ENCODE measurements at regions not wholly inside any gene's neighbourhood (a gene's known extent, or its start where the extent isn't known, plus 50 kb on each side); places are given as distances from the start of the nearest gene placed in this dataset.

DNA sequence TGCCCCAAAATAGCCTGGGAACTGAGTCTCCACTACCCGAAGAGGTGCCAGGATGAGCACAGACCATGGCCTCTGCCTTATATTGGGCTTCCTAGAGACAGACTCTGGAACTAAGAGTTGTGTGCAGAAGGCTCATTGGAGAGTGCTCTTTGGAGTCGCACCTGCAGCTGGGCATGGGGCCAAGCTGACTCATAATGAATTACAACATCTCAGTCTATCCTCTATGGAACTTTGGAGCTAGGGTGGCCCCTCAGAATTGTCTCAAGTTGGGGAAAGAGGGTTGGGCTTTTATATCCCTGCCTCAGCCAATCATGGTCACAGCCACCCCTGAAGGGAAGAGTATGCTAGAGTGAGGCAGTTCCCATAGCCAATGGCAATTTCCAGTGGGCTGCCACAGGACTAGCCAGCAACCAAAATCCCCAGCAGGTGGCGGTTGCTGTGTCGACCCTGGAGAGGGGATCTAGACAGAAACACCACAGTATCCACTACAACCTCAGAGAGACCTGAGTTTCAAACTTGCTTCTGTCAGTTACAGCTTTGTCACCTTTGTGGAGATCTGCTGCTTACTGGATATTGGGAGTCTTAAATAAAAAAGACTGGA lies 93.8 kb downstream of the DMRTA2 start:
- Histone ChIP-seq H3K36me3 (replicated peaks; ENCODE audit: control insufficient read depth, insufficient read depth, low read length) (no peaks in the 10 kb centered on the region), H3K27me3 (ENCODE audit: control insufficient read depth, insufficient read depth, low read length) (peaks cover 26% of the 10 kb centered on the region), H3K4me3 (ENCODE audit: insufficient read depth, low read depth, low read length) (no peak overlapping the region)
- DNase-seq, result peak; percentile 57

DNA sequence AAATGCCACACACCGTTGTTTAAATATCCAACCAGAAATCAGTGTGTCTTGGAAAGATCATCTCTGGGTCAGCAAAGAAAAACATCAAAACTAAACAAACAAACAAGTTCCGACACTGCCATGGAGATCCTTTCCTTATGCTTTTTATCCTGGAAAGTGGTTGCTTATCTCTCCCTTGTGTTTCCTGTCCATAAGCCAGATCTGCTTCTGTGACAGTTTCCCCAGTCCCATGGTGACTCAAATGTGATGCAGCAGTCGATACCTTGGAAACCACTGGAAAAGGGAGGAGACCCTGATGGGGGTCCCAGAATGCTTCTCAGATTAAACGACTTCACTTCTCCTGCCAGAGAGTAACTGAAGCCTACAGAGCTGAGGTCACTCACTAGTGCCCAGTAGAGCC lies 94.7 kb downstream of the DMRTA2 start:
- Histone ChIP-seq H3K27me3 (ENCODE audit: control insufficient read depth, insufficient read depth, low read length) (peaks cover 17% of the 10 kb centered on the region; the same call in 1 of the 2 replicates), H3K4me3 (ENCODE audit: insufficient read depth, low read depth, low read length) (no peak overlapping the region), H3K36me3 (replicated peaks; ENCODE audit: control insufficient read depth, insufficient read depth, low read length) (no peaks in the 10 kb centered on the region)
- DNase-seq, result no peak

DNA sequence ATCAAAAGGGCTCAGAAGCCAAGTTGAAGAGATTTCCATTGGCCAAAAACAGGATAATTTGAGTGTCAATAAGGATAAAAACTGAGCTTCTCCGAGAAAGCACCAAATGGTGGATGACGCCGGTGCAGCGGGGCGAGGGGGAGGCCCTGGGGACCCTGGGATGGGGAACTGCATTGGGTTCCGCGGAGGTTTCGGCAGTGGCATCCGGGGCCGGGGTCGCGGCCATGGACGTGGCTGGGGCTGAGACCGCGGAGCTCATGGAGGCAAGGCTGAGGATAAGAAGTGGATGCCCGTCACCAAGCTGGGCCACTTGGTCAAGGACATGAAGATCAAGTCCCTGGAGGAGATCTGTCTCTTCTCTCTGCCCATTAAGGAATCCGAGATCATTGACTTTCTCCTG lies 97.2 kb downstream of the DMRTA2 start:
- Histone ChIP-seq H3K36me3 (replicated peaks; ENCODE audit: control insufficient read depth, insufficient read depth, low read length) (no peaks in the 10 kb centered on the region), H3K4me3 (ENCODE audit: insufficient read depth, low read depth, low read length) (no peak overlapping the region), H3K27me3 (ENCODE audit: control insufficient read depth, insufficient read depth, low read length) (peaks cover 2% of the 10 kb centered on the region; the same call in 1 of the 2 replicates)
- no peak for DNase-seq

DNA sequence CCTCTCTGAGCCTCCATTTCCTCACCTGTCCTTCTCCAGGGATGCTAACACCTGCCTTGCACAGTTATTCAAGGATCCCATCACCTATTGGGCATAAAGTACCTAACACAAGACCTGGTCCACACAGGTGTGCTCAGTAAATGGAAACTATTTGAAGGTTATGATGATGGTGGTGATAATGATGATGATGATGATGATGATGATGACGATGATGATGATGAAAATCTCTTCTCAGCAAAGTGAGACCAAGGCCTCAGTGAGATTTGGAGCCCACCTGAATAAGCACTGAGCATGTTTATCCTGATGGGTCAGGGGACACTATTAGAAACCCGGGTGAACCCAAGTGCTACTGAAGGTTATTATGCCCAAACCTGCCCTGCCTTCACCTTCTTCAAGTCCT lies 100.7 kb downstream of the DMRTA2 start:
- Histone ChIP-seq H3K36me3 (replicated peaks; ENCODE audit: control insufficient read depth, insufficient read depth, low read length) (no peaks in the 10 kb centered on the region), H3K4me3 (ENCODE audit: insufficient read depth, low read depth, low read length) (no peak overlapping the region), H3K27me3 (ENCODE audit: control insufficient read depth, insufficient read depth, low read length) (no peaks in the 10 kb centered on the region; the same call in 1 of the 2 replicates)
- no peak for DNase-seq

DNA sequence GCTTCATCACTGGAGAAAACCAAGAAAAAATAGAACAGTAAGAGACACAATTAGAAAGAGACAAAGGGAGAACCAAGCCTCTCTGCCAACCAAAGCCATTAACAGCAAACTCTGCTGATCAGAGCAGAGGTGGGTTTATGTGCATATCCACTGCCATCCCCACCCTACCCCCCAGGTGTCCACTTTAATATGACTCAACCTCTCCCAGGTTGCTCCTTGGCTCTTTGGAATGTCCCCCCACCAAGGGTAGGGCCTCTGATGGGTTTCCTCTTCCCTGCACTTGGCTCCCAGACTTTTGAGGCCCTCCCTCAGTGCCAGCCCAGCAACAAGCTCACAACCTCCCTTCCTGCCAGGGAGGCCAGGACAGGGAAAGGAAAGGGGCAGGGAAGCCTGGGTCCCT lies 104.8 kb downstream of the DMRTA2 start:
- Histone ChIP-seq H3K36me3 (replicated peaks; ENCODE audit: control insufficient read depth, insufficient read depth, low read length) (no peaks in the 10 kb centered on the region), H3K27me3 (ENCODE audit: control insufficient read depth, insufficient read depth, low read length) (no peaks in the 10 kb centered on the region; the same call in 1 of the 2 replicates), H3K4me3 (ENCODE audit: insufficient read depth, low read depth, low read length) (no peak overlapping the region)
- no peak for DNase-seq

DNA sequence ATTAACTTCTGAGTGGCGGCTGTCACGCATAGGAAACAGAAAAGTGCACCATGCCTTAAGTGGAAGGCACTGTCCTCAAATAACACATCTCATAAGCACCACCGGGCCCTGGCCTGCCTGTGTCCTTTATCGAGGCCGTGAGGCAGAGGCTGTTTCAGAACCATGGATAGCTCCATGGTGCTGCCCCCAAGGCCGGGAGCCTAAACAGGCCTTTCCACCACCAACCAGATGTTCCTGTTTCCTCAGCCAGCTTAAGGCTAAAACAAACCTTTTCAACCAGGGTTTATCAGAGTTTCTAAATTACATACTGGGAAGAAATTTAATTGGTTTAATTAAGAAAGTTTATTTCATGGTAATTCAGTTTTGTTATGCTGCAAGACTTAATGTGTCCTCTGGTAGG lies 114.4 kb downstream of the DMRTA2 start:
- Histone ChIP-seq H3K27me3 (ENCODE audit: control insufficient read depth, insufficient read depth, low read length) (no peaks in the 10 kb centered on the region; the same call in 1 of the 2 replicates), H3K36me3 (replicated peaks; ENCODE audit: control insufficient read depth, insufficient read depth, low read length) (no peaks in the 10 kb centered on the region), H3K4me3 (ENCODE audit: insufficient read depth, low read depth, low read length) (no peak overlapping the region)
- DNase-seq, result peak; percentile 83

DNA sequence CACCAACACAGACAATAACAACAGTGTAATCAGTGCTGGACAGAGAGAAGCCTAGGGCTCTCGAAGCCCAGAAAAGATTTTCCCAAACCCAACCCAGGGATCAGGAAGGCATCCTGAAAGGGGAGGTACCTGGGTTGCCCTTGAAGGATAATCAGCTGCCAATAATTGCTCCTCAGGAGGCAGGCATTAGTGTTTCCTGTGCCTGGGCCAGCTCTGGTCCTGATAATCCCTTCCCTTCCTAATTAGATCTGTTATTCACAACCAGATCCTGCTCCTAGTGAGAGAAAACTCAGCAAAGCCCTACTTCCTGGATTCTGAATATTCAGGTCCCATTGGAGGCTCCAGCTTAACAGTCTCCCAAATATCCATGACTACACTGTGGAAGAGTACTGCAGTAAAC lies 117.4 kb downstream of the DMRTA2 start:
- H3K36me3 ChIP-seq (replicated peaks; ENCODE audit: control insufficient read depth, insufficient read depth, low read length), result no peaks in the 10 kb centered on the region
- no peak overlapping the region for H3K4me3 ChIP-seq (ENCODE audit: insufficient read depth, low read depth, low read length)
- H3K27me3 ChIP-seq (ENCODE audit: control insufficient read depth, insufficient read depth, low read length), result no peaks in the 10 kb centered on the region; the same call in 1 of the 2 replicates
- DNase-seq, result no peak

DNA sequence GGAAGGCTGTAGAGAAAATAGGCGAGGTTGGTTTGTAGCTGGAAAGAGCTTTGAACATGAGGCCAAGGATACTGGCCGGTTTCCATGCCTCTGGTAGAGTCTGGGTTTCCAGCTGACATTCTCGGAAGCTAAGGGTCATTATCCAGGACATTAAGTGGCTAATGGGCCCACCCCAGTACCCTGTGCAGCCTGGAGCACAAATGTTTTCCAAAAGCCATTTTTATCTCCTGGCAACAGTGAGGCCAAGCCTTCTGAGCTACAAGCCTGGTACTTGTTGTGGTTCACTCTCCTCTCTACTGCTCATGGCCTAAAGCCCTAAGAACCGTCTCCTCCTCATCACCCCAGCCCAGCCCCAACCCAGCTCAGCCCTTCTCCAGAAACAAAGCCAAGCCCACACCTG lies 122.9 kb downstream of the DMRTA2 start:
- Histone ChIP-seq H3K36me3 (replicated peaks; ENCODE audit: control insufficient read depth, insufficient read depth, low read length) (no peaks in the 10 kb centered on the region), H3K27me3 (ENCODE audit: control insufficient read depth, insufficient read depth, low read length) (no peaks in the 10 kb centered on the region), H3K4me3 (ENCODE audit: insufficient read depth, low read depth, low read length) (no peak overlapping the region)
- no peak for DNase-seq

DNA sequence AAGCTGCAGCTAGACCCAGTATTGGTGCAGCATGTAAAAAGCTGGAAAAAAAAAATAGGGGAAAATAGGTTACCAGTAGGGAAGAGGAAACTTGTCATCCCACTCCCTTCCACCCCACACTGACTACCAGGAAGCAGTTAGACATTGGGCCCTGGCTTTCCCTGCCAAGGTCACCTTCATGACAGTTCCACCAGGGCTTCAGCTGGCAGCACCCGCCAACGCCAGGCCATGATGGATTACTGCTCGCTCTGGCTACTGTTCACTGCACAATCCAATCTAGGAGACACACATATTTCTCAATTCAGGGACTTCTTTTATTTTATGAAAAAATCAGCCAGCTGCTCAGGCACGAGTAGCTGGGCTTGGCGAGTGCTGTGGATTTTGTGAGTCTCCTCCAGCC lies 127.7 kb downstream of the DMRTA2 start:
- Histone ChIP-seq H3K27me3 (ENCODE audit: control insufficient read depth, insufficient read depth, low read length) (no peaks in the 10 kb centered on the region; the same call in 1 of the 2 replicates), H3K36me3 (replicated peaks; ENCODE audit: control insufficient read depth, insufficient read depth, low read length) (no peaks in the 10 kb centered on the region), H3K4me3 (ENCODE audit: insufficient read depth, low read depth, low read length) (no peak overlapping the region)
- no peak for DNase-seq

DNA sequence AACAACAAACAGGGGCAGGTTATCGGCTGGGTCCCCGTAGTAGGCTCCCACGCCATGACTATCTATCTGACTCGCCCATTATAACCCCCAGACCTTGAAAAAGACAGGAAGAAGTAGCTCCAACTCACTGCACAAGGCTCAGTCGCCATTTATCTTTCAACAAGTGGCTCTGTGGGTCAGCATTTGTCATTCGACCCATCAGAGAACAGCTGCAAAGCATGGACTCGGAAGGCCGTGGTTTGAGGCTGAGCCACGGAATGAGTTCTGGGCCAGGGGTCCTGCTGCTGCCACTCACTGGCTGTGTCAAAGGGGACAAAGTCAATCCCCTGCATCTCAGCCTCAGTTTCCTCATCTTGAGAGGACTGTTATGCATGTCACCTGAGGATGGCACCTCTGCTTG lies 131.0 kb downstream of the DMRTA2 start:
- H3K4me3 ChIP-seq (ENCODE audit: insufficient read depth, low read depth, low read length), result no peak overlapping the region
- no peak for DNase-seq
- no peaks in the 10 kb centered on the region for H3K36me3 ChIP-seq (replicated peaks; ENCODE audit: control insufficient read depth, insufficient read depth, low read length)
- H3K27me3 ChIP-seq (ENCODE audit: control insufficient read depth, insufficient read depth, low read length), result no peaks in the 10 kb centered on the region; the same call in 1 of the 2 replicates

DNA sequence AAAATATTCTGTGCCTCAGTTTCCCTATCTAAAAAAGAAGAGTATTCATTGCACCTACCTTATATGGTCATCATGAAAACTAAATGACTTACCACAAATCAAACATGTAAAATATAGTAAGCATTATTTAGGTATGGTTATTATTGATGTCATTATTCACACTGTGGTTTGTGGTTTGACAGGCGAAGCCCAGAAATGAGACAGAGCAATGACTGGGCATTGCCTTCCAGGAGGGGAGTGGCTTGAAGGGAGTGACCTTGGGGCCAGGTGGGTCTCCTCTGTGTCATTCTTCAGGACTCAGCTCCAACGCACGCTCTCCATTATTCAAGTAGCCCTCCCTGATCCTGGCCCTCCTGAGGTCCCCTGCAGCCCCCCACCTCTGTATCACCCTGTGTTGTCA lies 133.7 kb downstream of the DMRTA2 start:
- Histone ChIP-seq H3K36me3 (replicated peaks; ENCODE audit: control insufficient read depth, insufficient read depth, low read length) (no peaks in the 10 kb centered on the region), H3K4me3 (ENCODE audit: insufficient read depth, low read depth, low read length) (no peak overlapping the region), H3K27me3 (ENCODE audit: control insufficient read depth, insufficient read depth, low read length) (peaks cover 2% of the 10 kb centered on the region; the same call in 1 of the 2 replicates)
- DNase-seq, result no peak

DNA sequence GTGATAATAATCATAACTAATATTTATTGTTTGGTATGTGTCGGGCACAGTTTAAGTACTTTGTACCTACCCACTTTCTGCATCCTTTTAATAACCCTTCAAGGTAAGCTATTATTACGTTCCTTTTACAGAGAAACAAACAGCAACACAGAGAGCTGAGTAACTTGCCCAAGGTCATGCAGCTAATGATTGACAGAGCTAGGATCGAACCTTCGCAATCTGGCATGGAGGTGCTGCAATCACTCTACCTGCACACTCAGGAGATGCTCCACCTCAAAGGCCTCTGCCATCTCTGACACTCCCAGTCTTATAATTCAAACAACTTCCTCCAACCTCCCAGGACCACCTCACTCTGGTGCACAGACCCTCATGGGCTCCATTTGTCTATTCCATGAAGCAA lies 137.2 kb downstream of the DMRTA2 start:
- Histone ChIP-seq H3K36me3 (replicated peaks; ENCODE audit: control insufficient read depth, insufficient read depth, low read length) (no peaks in the 10 kb centered on the region), H3K27me3 (ENCODE audit: control insufficient read depth, insufficient read depth, low read length) (peaks cover 3% of the 10 kb centered on the region; the same call in 1 of the 2 replicates), H3K4me3 (ENCODE audit: insufficient read depth, low read depth, low read length) (no peak overlapping the region)
- no peak for DNase-seq

DNA sequence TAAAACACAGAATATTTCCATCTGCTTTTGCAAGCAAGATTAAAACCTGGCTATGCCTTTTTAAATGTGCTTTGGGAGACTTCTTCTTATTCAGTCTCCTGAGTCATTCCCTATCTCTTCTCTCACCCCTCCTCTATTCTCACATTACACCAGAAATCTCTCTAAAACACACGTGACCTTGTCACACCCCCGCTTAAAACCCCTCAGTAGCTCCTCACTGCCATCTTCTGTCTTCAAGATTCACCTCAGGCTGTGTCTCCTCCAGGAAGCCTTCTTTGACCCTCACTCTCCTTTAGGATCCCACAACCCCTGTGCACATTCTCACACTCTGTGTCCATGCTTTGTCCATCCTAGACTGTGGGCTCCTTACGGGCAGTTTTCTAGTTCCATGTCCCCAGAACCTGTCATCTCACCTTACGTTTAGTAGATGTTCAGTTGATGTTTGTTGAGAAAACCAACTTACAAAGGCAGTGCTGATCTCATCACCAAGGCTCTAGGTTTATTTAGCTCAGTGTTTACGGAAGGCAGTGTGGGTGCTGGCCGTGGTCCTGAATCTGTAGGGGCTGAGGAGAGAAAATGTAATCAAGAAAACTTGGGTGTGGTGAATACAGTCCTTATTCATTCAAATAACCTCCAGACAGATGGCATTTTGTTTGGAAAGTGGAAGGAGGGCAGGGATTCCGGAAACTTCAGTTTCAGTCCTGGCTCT lies 143.5 kb downstream of the DMRTA2 start:
- Histone ChIP-seq H3K4me3 (ENCODE audit: insufficient read depth, low read depth, low read length) (no peak overlapping the region), H3K27me3 (ENCODE audit: control insufficient read depth, insufficient read depth, low read length) (peaks cover 2% of the 10 kb centered on the region; the same call in 1 of the 2 replicates), H3K36me3 (replicated peaks; ENCODE audit: control insufficient read depth, insufficient read depth, low read length) (no peaks in the 10 kb centered on the region)
- DNase-seq, result peak; percentile 60

DNA sequence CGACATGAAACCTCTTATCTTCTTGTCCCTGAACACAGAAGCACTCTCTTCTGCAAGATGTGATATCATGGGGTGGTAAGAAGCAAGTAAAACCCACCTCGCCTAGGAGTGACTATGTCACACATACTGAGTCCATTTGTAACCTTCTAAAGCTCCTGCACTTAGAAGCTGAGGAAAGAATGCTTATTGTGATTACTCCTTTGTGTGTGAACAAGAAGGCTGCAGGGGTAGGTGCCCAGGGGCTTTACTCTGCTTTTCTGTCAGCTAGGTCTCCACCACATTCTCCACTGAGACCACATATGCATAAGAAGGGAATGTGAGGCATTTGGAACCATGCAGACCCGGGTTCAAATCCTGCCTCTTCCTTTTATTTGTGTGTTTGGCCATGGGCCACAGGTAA lies 144.3 kb downstream of the DMRTA2 start:
- Histone ChIP-seq H3K36me3 (replicated peaks; ENCODE audit: control insufficient read depth, insufficient read depth, low read length) (no peaks in the 10 kb centered on the region), H3K4me3 (ENCODE audit: insufficient read depth, low read depth, low read length) (no peak overlapping the region), H3K27me3 (ENCODE audit: control insufficient read depth, insufficient read depth, low read length) (peaks cover 2% of the 10 kb centered on the region; the same call in 1 of the 2 replicates)
- DNase-seq, result peak; percentile 31

DNA sequence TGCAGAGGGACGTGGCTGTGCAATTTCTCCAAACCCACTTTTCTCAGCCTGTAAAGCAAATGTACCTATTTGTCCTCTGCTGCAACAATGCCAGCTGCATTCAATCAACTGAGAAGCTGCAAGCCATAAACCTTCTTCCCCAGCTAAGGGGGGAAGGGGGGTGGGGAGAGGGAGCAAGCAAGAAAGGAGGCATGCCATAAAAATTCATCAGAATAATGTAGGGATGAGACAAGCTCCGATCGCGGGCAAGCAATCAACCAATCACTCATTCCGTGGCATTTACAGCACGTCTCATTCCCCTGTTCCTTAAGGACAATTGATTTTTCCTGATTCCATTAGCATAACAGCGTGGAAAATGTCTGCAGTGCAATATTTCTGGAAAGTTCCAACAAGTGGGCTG lies 144.8 kb downstream of the DMRTA2 start:
- Histone ChIP-seq H3K36me3 (replicated peaks; ENCODE audit: control insufficient read depth, insufficient read depth, low read length) (no peaks in the 10 kb centered on the region), H3K27me3 (ENCODE audit: control insufficient read depth, insufficient read depth, low read length) (no peaks in the 10 kb centered on the region; the same call in 1 of the 2 replicates), H3K4me3 (ENCODE audit: insufficient read depth, low read depth, low read length) (no peak overlapping the region)
- DNase-seq, result no peak
